Activated T-cell treated with anti-CD3 and anti-CD28 coated beads for 24 hours (primary cell): ENCODE measurements at regions not wholly inside any gene's neighbourhood (a gene's known extent, or its start where the extent isn't known, plus 50 kb on each side); places are given as distances from the start of the nearest gene placed in this dataset.

Experiments
- DNase-seq: peaks from one replicate; pipeline ENCODE4 v3.0.0-alpha.2; 2020; ENCODE audit warnings: low read depth

GRCh38 chr1:56033321-56034037, 545.9 kb downstream of the PLPP3 start:
- no peak for DNase-seq

- no peak for DNase-seq
Measured at GRCh38 chr1:56032096-56032676, 547.2 kb downstream of the PLPP3 start.

- DNase-seq: no peak
Measured at GRCh38 chr1:56031001-56031400, 548.4 kb downstream of the PLPP3 start.

- no peak for DNase-seq
Measured at GRCh38 chr1:56029319-56030003, 549.9 kb downstream of the PLPP3 start.

GRCh38 chr1:56028911-56029310, 550.5 kb downstream of the PLPP3 start:
- no peak for DNase-seq

GRCh38 chr1:56028244-56028643, 551.1 kb downstream of the PLPP3 start:
- DNase-seq: no peak

- no peak for DNase-seq
Measured at GRCh38 chr1:56025942-56026341, 553.4 kb downstream of the PLPP3 start.

- no peak for DNase-seq
Measured at GRCh38 chr1:56024155-56024554, 555.2 kb downstream of the PLPP3 start.

GRCh38 chr1:56019922-56020321, 559.4 kb downstream of the PLPP3 start:
- no peak for DNase-seq

GRCh38 chr1:56019472-56019871, 559.9 kb downstream of the PLPP3 start:
- DNase-seq: no peak

- DNase-seq: no peak
Measured at GRCh38 chr1:56017336-56017735, 562.0 kb downstream of the PLPP3 start.

GRCh38 chr1:56003846-56004245, 575.5 kb downstream of the PLPP3 start:
- no peak for DNase-seq

- DNase-seq: no peak
Measured at GRCh38 chr1:56002231-56002630, 577.1 kb downstream of the PLPP3 start.

GRCh38 chr1:56000424-56000823, 578.9 kb downstream of the PLPP3 start:
- DNase-seq: no peak

GRCh38 chr1:55997536-55997935, 581.8 kb downstream of the PLPP3 start:
- no peak for DNase-seq

- no peak for DNase-seq
Measured at GRCh38 chr1:55993646-55994318, 585.6 kb downstream of the PLPP3 start.

GRCh38 chr1:55990007-55990406, 589.4 kb downstream of the PLPP3 start:
- no peak for DNase-seq

- no peak for DNase-seq
Measured at GRCh38 chr1:55988963-55989452, 590.4 kb downstream of the PLPP3 start.

- DNase-seq: no peak
Measured at GRCh38 chr1:55987491-55988249, 591.7 kb downstream of the PLPP3 start.

GRCh38 chr1:55986003-55986402, 593.4 kb downstream of the PLPP3 start:
- no peak for DNase-seq

- no peak for DNase-seq
Measured at GRCh38 chr1:55981010-55981650, 598.2 kb downstream of the PLPP3 start.
